ENCODE measurements at regions not wholly inside any gene's neighbourhood (a gene's known extent, or its start where the extent isn't known, plus 50 kb on each side); places are given as distances from the start of the nearest gene placed in this dataset.

DNA sequence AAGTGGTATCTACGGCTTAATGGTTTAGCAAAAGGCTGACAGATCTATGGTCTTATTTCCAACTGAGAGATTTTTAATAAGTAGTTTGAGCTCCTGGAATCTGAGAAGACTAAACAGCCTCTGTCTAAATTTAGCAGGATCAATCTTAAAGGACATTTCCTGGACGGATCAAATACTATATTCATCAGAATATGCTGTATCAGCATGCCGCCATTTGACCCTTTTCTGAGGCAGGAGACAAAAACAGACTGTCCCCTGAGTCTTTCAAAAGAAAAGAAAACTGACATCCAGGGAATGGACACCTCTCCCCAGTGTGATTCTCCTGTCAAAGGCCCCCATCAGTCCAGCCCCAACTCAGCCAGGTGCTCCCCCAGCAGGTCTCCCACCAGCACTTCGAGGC lies 443.7 kb downstream of the GXYLT1 start:
- no peak for TF ChIP-seq JUND (IDR thresholded peaks at IDR 0.05; ENCODE audit: low read depth)
- no peak for DNase-seq (ENCODE audit: low read depth in 1 of 2, low spot score in 1 of 2)
- in situ Hi-C loops (cut with HindIII; ENCODE audit: low pct_unique_long_range_greater_than_20kb, low sequenced_read_pairs): no loop called here

DNA sequence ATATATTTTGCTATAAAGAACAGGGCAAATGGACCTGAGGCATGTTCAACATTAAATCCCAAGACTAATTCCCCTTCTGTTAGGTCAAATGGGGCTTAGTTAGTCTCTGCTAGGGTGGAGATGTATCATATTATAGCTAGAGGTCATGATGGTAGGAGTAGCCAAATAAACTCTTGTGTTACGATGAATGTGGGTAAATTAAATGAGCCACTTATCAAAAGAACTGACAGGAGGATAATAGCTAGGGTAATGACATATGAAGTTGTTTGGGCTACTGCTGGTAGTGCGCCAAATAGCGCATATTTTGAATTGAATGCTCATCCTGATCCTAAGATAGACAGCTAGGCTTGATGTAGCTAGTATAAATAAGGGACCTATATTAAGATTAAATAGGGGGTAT lies 445.0 kb downstream of the GXYLT1 start:
- DNase-seq (ENCODE audit: low read depth in 1 of 2, low spot score in 1 of 2): no peak
- no peak for TF ChIP-seq JUND (IDR thresholded peaks at IDR 0.05; ENCODE audit: low read depth)
- in situ Hi-C loops (cut with HindIII; ENCODE audit: low pct_unique_long_range_greater_than_20kb, low sequenced_read_pairs): no loop called here

DNA sequence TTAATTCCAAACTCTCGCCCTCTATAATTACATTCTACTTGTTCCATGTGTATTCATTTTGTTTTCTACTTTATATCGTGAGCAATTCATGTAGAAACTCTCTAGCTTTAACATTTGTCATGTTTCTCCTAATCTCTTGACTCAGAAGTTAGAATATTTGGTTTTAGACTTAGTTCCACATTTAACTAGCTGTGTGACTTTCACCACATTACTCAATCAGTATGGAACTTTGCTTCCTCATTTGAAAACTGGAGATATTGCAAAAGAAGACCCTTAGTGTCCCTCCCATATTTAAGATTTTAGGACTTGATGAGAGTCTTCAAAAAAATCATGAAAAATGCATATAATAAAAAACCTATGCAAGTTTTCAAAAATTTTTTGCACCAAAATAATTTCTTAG lies 447.5 kb downstream of the GXYLT1 start:
- no peak for DNase-seq (ENCODE audit: low read depth in 1 of 2, low spot score in 1 of 2)
- in situ Hi-C loops (cut with HindIII; ENCODE audit: low pct_unique_long_range_greater_than_20kb, low sequenced_read_pairs): no loop called here

DNA sequence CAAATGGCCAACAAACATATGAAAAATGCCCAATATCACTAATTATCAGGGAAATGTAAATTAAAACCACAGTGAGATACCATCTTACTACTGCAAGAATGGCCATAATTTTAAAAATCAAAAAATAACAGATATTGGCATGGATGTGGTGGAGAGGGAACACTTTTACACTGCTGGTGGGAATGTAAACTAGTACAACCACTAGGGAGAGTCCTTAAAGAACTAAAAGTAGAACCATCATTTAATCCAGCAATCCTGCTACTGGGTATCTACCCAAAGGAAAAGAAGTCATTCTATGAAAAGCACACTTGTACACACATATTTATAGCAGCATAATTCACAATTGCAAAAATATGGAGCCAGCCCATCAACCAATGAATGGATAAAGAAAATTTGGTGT lies 459.7 kb downstream of the GXYLT1 start:
- no peak for DNase-seq (ENCODE audit: low read depth in 1 of 2, low spot score in 1 of 2)
- TF ChIP-seq JUND (IDR thresholded peaks at IDR 0.05; ENCODE audit: low read depth): no peak
- in situ Hi-C loops (cut with HindIII; ENCODE audit: low pct_unique_long_range_greater_than_20kb, low sequenced_read_pairs): no loop called here

More for the DNA sequence above, 447.5 kb downstream of the GXYLT1 start:
- no peak for TF ChIP-seq JUND (IDR thresholded peaks at IDR 0.05; ENCODE audit: low read depth)

DNA sequence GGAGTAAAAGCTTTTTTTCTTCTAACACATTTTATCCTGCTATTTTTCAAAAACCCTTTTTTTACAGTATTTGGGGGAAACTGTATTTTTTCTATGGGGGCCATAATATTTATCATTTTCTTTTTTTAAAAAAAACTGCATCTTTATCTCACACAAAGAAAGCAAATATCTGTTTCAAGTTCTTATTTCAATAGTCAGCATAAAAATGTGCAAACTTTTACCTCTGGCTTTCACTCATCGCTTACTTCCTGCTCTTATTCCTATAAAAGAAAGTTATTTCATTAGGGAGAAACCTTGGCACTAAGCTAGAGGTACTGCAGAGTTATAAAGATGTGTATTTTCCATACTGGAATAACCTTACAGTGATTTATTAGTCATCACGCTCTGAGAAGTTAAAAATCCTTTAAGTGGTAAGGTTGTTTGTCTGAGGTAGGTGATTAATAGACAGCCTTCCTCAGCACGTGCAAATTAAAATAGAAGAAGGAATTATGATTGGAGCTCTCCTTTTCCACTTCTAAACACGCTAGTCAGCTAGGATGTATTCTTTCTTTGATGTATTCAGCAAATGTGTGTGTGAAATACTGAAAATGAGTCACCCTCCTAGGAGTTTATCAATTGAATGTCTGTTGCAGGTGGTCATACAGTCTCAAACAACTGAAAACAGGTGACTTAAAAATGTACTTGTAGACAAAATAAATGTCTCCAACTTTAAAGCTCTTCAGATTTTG lies 461.0 kb downstream of the GXYLT1 start:
- no peak for DNase-seq (ENCODE audit: low read depth in 1 of 2, low spot score in 1 of 2)
- in situ Hi-C loops (cut with HindIII; ENCODE audit: low pct_unique_long_range_greater_than_20kb, low sequenced_read_pairs): no loop called here
- TF ChIP-seq JUND (IDR thresholded peaks at IDR 0.05; ENCODE audit: low read depth): no peak

DNA sequence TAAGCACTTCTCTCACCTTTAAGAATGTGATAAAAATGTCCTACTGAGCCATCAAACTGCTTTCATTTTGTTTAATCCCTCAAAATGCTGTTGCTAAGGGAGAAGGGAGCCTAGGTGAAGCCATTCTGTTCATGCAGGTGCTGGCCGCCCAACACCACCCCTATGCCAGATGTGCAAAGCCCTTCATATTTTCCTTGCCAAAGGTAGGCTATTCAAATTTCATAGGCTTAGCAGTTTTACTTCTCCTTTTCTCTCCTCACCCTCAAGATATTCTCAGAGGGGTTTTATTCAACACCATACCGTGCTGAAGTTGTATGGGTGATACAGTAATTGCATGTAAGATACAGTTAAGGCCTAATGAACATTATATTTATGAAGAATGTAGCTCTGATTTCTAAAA lies 461.7 kb downstream of the GXYLT1 start:
- in situ Hi-C loops (cut with HindIII; ENCODE audit: low pct_unique_long_range_greater_than_20kb, low sequenced_read_pairs): no loop called here
- no peak for DNase-seq (ENCODE audit: low read depth in 1 of 2, low spot score in 1 of 2)
- no peak for TF ChIP-seq JUND (IDR thresholded peaks at IDR 0.05; ENCODE audit: low read depth)

DNA sequence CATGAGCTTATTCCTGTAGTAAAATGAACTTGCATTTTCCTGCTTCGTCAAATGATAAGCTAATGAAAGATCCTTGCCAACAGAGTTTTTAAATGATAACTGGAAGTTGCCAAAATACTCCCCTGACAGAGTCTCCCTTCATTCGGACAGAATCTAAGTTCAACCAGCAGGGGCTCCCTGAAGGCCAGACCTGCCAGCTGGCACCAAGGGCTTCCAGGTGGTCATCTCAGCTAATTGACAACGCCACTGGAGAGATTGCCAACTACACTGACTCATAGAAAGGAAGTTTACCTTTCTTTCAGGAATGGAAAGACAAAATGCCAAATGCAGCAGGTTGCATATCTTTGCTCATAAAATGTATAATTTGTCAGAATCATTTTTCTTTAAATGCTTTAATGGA lies 462.8 kb downstream of the GXYLT1 start:
- in situ Hi-C loops (cut with HindIII; ENCODE audit: low pct_unique_long_range_greater_than_20kb, low sequenced_read_pairs): no loop called here
- TF ChIP-seq JUND (IDR thresholded peaks at IDR 0.05; ENCODE audit: low read depth): no peak
- no peak for DNase-seq (ENCODE audit: low read depth in 1 of 2, low spot score in 1 of 2)

DNA sequence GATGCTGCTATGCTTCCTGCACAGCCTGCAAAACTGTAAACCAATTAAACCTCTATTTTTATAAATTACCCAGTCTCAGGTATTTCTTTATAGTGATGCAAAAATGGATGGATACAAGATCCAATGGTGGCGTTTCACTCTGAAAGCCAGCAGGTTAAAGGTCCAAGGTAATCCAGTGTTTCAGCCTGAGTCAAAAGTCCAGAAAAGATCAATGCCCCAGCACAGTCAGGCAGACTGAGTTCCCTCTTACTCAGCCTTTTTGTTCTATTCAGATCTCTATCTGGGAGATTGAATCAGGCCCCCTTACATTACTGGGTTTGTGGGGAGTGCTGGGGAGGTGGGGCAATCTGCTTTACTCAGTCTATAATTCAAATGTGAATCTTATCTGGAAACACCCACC lies 464.5 kb downstream of the GXYLT1 start:
- no peak for DNase-seq (ENCODE audit: low read depth in 1 of 2, low spot score in 1 of 2)
- in situ Hi-C loops (cut with HindIII; ENCODE audit: low pct_unique_long_range_greater_than_20kb, low sequenced_read_pairs): no loop called here
- no peak for TF ChIP-seq JUND (IDR thresholded peaks at IDR 0.05; ENCODE audit: low read depth)

DNA sequence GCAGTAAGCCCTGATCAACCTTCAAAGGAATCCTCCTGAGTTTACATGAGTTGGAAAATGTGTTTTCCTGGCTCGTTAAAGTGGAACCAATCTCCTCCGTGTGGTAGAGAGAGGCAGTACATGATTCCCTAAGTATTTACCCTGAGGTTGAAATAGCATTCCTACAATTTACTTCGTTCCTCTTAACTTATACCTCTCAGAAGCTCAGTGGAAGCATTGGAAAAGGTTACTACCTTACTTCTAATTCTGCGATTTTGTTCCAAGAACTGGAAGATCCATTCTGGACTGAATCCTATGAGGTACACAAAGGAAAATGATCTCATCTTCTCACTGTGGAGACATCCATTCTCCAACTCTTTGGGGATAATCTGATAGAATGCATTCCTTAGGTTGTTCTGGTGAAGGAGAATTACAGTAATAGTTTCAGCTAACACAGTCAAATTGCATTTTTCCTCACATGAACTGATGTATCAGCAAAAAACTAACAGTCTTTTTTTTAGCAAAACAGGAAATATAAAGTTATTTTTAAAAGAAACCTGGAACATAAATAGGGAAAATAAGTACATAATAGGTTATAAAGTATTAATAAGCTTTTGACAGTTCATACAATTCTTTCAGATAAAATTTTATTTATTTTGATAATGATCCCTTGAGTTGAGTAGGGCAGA lies 475.6 kb downstream of the PDZRN4 start:
- TF ChIP-seq JUND (IDR thresholded peaks at IDR 0.05; ENCODE audit: low read depth): no peak
- DNase-seq (ENCODE audit: low read depth in 1 of 2, low spot score in 1 of 2): peak; percentile 35 to 72
- in situ Hi-C loops (cut with HindIII; ENCODE audit: low pct_unique_long_range_greater_than_20kb, low sequenced_read_pairs): no loop called here

DNA sequence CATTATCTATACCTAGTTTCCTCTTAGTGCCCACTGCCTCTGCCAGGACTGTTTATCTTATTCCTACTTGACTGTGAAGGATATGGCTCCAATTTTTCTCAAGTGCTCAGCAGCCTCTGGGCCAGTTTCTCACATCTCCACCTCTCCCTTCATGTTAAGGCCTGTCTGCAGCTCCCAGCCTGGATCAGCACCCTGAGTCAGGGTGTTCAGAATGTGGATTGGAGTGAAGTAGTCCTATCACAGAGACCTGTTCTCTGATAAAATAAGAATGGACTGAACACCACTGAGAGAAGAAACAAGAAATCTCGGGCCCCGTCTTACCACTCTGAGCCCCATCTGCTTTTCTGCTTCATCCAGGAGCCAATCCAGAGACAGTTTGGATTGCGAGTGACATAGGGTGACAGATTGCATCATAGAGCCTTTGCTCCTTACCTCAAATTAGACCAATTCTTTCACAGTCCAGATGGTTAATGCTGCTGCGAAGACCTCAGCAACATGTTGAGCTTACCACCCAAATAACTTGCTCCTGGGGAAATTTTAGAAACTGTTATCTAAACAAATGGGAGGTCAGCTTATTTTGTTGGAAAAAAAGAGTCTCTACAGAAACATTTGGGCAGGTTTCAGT lies 473.1 kb downstream of the PDZRN4 start:
- DNase-seq (ENCODE audit: low read depth in 1 of 2, low spot score in 1 of 2): no peak
- TF ChIP-seq JUND (IDR thresholded peaks at IDR 0.05; ENCODE audit: low read depth): no peak
- in situ Hi-C loops (cut with HindIII; ENCODE audit: low pct_unique_long_range_greater_than_20kb, low sequenced_read_pairs): no loop called here

DNA sequence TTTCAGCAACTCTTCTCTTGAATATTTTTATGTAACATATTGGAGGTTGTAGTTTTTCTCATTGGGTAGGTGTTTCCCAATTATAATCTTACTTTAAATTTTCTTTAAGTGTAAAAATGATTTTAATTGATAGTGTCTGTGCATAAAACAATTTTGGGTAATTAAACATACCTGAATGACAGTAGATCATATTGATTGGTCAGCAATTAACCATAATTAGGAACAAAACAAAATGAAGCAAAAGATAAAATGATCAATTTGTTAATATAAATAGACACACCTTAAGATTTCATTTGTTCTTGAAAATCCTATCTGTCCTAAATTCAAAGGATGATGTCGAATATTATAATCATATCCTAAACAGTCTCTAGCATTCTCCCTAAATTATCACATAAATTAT lies 468.3 kb downstream of the PDZRN4 start:
- no peak for DNase-seq (ENCODE audit: low read depth in 1 of 2, low spot score in 1 of 2)

DNA sequence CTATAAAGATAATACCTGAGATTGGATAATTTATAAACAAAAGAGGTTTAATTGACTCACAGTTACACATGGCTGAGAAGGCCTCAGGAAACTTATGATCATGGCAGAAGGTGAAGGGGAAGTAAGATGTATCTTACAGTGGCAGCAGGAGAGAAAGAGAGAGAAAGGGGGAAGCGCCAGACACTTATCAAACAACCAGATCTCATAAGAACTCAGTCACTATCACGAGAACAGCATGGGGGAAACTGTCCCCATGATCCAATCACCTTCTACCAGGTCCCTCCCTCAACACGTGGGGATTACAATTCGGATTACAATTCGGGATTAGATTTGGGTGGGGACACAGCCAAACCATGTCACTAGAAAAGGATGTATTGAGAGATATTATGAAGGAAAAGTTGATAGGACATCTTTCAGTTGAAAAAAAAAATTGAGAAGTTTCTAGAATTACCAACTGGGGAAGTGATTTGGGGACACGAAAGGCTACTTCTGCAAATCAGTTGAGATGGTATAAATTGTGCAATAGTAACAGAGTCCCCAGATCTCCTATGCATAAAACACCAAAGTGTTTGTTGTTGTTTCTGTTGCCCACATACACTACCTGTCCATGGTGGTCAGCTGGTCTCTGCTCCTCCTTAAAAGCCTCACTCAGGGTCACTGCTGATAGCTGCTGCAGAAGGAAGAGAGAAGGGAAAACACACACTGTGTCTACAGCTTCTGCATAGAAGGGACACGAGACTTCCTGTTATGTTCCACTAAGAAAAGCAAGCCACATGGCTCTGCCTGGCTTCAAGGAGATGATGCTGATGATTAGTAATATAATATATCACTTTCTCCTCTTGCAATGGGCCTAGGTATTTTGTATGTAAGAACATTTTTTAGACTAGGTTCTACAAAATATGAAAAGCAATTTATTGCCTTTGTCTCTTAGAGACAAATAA lies 465.5 kb downstream of the PDZRN4 start:
- DNase-seq (ENCODE audit: low read depth in 1 of 2, low spot score in 1 of 2): no peak
- TF ChIP-seq JUND (IDR thresholded peaks at IDR 0.05; ENCODE audit: low read depth): no peak
- in situ Hi-C loops (cut with HindIII; ENCODE audit: low pct_unique_long_range_greater_than_20kb, low sequenced_read_pairs): no loop called here

More for the DNA sequence above, 468.3 kb downstream of the PDZRN4 start:
- no peak for TF ChIP-seq JUND (IDR thresholded peaks at IDR 0.05; ENCODE audit: low read depth)
- in situ Hi-C loops (cut with HindIII; ENCODE audit: low pct_unique_long_range_greater_than_20kb, low sequenced_read_pairs): no loop called here
